Right renal pelvis (tissue), 4 donors: ENCODE measurements at regions not wholly inside any gene's neighbourhood (a gene's known extent, or its start where the extent isn't known, plus 50 kb on each side); places are given as distances from the start of the nearest gene placed in this dataset.
"Not testable (repeated sequence)": the region's sequence is repeated elsewhere in the genome, so short reads cannot be mapped to it uniquely, and the experiment has no call there.

Experiments used
- DNase-seq, 4 donors: peaks; one replicate each; pipeline ENCODE4 v3.0.0-alpha.2; 2013; ENCODE audit warnings: low read depth in 4 of 4, low spot score in 3 of 4, missing footprints in 1 of 4

DNA sequence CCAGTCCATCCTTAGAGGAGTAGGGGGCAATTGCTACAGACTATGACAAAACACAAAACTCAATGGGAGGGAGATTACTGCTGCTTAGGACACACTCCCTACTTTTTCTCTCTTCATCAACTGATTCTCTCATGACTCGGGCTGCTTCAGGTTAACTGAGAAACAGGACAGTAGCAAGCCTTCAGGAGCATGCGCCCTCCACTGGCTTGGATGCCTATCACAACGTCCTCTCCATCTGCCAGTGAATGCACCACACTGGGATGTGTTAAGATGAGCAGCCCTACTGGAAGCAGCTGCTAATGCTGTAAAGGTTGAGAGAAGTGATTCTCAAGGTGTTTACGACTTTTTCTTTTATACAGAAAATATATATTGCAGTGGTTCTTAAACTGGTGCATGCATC, 542.3 kb downstream of the EDEM1 start:
- no peak for DNase-seq

DNA sequence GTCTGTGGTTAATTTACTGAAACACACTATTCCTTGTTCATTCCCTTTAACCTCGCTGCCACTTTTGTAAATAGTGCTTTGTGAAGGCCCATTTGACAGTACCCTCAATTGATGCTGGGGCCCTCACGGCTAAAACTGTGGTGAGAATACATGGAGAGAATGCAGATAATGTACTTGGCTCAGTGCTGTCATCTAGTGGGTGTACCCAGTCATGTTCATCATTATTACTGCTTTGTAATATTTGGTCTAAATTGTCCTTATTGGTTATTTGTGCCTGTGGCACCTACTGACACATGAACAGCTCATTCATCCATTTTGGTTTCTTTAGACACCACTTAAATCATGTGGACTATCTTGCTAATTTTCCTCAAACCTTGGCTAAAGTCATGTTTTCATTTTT, 543.6 kb downstream of the EDEM1 start:
- DNase-seq: no peak

DNA sequence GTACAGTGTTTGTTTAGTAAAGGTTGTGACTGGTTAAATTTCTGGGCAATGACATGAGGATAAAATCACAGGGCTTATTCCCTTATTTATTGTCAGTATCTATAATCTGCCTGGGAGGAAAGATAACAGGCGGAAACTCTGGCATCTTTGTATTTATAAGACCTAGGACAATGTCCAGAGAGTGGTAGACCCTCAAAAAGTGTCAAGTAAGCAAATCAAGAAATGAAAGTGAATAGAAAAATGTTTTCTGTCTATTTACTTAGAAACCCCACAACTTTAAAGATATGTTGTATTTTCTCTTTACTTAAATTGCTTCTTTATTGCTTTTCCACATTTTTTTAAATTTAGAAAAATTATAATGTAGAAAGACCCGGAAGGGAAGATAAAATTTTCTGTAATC, 544.6 kb downstream of the EDEM1 start:
- no peak for DNase-seq

DNA sequence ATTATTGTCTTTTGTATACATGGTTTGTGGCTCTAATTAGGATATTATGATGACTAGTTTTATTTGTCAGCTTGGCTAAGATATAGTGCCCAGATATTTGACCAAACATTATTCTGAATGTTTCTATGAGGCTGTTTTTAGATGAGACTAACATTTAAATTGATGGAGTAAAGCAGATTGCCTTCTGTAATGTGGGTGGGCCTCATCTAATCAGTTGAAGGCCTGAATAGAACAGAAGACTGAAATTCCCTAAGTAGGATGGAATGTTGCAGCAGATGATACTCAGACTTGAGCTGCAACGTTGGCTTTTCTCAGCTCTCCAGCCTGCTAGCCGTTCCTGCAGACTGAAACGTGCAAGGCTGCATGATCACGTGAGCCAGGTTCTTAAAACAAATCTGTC, 546.5 kb downstream of the EDEM1 start:
- no peak for DNase-seq

DNA sequence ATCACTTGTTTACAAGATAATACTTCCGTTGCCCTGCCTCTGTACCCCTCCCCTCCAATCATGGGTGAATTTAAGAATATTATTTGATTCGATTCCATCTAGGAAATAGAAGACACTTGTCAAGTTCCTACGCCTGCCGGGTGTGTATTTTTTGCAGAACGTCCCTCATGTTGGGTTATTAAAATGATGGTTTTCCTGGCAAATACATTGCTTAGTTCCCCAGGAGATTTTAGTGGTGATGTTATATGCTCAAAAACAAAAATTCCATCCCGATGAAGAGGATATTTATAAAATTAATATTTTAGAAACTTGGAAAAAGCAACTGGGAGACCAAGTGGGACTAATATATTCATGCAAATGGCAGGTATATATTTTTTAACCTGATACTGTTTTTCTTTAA, 548.4 kb downstream of the EDEM1 start:
- DNase-seq: no peak

DNA sequence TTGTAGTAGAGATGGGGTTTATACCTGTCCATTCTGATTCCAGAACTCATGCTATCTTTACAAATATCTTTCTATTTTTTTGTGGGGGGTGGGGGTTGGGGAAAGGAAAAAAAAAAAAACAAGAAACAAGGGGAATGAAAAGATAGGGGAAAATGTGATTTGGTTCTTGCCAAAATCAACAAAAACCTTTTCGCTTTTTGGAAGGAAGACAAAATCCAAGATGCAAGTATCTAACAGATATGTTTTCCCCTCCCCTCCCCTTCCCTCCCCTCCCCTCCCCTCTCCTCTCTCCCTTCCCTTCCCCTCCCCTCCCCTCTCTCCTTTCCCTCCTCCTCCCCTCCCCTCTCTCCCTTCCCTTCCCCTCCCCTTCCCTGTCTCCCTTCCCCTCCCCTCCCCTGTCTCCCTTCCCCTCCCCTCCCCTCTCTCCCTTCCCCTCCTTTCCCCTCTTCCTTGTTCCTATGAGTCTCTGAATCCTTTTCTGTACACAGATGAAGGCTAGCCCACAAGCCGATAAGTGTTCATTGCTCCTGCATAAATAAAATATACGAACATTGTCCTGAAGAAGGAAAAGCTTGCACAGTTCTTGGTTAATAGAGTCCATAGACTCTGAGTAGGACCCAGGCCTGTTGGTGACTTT, 551.9 kb downstream of the EDEM1 start:
- DNase-seq: no peak

DNA sequence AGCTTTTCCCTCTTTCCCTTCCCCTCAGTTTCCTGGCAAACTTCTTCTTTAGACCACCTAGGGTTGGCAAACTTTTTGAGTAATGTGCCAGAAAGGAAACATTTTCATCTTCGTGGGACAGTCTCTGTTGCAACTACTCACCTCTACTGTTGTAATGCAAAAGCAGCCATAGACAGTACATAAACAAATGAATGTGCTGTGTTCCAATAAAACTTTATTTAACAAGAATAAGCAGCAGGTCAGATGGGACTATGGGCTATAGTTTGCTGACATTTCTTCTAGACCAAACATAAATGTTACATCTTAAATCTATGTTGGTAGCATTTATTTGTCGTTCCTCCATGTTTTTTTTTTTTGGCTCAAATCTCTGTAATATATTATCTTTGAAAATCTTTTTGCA, 552.4 kb downstream of the EDEM1 start:
- DNase-seq: no peak

DNA sequence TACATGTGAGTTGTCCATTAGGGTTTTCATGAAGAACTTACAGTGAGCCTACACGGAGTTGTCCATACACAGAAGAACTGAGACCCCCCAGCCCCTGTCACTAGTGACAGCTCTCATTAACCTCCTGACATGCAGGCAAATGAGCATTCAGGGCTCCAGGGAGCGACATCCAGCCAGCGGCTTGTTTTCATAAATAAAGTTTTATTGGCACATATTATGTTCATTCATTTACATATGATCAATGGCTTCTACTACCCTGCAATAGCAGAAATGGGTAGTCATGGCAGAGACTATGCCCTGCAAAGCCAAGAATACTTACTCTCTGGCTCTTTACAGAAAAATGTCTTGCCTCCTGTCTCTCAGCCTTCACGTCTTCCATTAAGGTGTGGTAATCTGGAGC, 553.5 kb downstream of the EDEM1 start:
- DNase-seq: no peak

DNA sequence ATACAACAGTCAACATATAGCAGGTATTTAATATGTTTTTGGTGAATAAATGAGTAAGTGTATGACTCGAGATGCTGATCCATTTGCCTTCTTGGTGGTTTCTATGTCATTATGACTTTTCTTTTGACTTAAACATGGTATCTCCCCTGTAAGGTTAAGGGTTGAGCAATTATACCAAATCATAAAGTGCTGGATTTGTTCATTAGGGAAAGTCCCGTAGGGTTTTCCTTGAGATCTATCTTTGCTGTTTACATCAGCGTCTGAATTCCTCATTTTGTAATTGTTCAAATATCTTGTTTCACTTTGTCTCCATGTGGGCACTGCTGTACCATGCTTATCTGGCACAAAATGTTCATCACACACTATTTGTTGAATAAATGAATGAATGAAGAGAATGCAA, 562.6 kb downstream of the EDEM1 start:
- DNase-seq: no peak

DNA sequence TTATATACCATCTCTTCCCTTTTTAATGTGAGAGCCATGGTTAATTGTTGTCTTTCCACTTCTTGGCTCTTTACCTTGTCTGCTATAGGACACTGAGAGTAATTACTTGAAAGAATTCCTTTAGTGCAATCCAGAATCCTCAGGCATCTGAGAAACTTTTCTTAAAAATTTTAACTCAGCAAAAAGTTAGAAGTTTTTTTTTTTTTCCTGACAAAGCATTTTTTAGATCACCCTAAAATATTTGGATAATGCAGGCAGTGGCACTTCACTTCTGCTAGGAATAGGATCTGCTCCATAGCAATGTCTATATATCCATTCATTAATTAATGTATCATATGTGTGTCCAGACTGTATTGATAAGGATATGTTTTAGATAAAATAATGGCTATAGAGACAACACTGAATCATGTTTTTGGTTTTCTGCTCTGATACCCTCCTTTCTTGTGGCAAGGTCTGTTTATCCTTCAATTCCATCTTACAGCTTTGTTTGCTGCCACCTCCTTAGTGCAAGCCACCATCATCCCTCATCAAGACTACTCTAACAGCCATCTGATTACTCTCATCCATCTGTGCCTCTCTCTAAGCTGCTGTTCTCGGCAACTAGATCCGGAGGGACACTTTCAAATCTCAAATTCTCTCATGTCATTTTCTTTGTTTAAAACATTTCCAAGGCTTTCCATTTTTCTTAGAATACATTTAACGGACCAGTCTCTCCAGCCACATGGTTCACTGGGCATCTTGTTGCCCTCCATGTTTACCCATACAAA, 563.5 kb downstream of the EDEM1 start:
- no peak for DNase-seq

DNA sequence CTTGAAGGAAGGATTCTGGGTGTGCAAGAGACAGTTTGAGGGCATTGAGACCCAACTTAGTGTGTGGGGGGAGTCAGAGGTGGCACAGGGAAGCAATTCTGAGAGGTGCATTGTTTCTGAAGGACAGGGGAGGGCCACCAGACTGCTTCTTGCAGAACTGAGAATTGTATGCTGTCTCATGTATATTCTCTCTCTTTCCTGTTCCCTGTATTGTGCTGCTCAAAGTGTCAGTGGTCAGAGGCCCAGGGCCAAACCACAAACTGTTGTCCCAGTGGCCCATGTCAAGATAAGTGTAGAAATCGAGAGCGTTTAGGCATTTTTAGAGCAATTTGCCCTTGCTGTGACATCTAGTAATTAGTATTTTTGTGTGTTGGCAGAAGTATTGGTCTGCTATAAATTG, 567.1 kb downstream of the EDEM1 start:
- DNase-seq: no peak

DNA sequence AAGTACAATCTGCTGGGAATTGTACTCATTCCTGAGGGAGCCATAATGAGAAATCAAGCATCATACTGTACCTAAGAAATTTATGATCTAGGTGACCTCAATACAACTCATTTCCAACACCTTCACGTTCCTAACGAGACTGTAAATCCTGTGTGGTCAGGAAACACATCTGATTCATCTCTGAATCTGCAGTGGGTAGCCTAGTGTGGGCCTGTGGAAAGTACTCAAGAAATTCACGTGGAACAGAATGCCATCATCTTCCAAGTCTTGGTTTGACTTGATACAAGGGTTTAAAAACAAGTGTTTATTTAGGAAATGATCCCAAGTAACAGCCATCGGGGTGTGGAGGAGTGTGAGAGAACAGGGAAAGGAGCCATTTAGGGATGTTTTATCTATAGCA, 568.9 kb downstream of the EDEM1 start:
- DNase-seq: no peak

DNA sequence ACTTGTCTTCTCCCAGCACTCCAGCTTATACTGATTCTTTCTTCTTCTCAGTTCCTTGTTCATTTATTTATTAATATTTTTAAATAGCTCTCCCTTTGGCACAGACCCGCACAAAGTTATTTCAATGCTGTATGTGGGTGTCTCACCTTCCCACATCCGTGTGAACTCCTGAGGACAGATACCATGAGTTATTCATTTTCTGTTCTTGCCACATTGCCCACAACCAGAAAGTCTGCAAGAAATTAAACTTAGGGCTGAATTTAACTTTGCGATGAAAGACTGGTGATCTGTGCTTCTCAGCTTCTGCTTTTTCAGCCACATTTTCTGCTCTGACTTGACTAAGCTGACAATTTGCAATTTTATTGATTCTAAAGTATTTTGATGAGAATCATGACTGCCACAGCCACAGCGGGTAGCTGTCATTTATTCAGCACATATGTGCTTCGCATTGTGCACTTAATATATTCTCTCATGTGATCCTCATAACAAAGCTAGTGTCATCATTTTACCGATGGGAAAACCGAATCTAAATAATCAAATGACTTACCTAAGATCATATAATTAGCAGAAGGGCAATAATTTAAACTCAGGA, 569.8 kb downstream of the EDEM1 start:
- DNase-seq: no peak

DNA sequence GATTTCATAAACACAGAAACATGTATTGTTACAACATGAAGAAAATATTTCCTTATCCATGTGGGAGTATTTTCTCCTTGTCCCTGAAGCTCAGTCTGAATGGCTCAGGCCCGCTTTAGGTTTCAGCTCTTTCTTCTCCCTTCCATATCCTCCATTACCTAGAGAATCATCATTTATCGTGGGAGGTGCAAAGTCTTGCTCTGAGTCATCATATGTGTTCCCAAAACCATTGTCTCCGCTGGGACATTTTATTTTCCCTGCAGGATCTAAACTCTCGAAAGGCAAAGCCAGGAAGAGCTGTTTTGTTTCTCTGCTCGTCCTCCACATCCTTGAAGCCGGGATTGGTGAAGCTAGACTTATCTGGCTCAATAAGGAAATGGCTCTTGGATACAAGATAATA, 571.2 kb downstream of the EDEM1 start:
- DNase-seq: no peak

DNA sequence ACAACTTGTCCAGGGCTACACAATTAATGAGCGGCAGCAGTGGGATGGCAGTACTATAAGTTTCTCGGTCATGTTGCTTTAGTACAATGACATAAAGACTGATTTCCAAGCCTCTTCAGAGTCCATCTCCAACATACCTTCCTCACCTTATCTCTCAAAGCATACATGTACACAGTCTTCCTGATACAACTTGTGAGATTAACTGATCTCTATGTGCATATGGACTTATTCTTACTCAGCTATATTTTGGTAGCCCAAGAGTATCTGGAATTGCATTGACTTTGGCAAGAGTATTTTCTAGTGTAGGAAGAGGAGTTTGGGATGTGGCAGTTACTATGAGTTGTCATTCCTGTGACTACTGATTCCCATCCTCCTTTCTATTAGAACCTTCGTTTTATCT, 575.0 kb downstream of the EDEM1 start:
- no peak for DNase-seq

DNA sequence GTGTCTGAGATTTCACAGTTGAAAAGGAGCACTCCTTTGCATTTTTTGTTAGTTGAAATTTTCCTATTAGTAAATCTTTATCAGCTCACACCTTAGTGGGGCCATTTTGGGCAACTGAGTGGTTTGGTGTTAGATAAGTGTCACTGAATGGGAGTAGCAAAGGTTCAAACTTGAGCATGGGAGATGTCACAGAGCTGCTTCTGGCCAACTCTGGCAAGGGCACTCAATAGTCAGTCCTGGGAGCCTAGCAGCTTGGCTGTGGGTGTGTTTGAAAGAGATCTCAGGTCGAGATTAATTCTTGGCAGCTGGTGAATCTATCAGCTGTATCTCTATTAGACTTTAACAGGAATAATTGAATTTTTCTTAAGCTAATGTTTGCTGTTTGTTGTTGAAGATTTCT, 579.3 kb downstream of the EDEM1 start:
- DNase-seq: no peak

DNA sequence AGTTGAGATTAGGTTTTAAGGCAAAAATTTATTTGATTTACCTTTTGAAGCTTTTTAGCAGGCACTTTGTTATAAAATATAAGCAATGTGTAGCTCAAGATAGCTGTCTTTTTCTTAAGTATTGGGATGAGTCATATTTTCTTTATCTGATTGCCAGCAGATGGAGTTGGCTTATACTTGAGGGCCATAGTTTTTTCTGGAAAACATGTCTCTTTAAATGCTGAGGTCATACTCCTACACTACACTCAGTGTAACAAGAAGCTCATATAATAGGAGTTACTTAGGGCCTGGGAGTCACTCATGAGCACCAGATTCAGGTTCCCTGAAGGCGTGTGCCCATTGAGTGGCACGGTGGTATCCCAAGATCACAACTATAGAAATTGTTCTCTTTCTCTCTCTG, 579.8 kb downstream of the EDEM1 start:
- DNase-seq: no peak

DNA sequence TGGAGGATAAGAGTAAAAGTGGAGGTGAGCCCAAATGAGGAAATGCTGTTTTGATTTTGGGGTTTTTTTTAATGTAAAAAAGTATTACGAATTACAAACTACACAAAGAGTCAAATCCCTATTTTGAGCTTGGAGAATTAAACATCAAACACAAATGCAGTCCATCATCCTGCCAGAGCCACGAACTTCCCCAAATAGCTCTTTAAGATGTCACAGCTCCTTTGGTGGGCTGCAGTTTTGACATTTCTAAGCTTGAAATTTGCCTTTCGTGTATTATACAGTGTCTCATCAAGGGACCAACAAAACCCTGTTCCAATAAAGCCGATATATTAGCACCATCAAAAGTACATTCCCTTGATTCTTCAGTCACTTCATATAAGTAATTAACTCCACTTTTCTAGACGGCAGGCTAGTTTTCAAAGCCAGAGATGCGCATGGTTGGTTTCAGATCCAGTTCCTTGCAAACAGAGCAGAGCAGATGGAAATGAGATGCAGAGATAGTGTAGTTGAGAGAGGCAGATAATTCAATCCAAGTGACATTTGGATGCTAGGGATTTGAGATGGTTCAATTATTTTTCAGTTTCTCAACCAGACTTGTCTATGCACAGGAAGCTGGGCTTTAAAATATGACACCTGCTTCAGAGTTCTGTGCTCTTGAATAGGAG, 580.9 kb downstream of the EDEM1 start:
- no peak for DNase-seq

DNA sequence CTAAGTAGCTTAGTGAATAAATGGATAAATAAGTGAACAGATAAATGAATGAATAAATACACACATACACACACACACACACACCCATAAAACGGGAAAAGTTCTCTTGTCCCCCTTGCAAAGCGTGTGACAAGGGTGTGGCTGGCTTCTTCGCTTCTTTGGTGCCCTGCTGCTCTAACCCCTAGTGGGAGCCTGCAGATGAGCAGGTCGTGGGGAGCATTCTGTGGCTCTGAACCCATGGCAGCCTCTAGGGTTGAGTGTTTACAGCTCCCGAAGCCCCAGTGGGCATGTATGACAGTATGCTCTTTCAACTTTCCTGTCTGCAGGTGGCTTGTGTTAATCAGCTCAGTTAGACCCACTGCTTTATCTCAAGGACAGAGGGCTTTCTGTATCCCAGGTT, 582.3 kb downstream of the EDEM1 start:
- no peak for DNase-seq

DNA sequence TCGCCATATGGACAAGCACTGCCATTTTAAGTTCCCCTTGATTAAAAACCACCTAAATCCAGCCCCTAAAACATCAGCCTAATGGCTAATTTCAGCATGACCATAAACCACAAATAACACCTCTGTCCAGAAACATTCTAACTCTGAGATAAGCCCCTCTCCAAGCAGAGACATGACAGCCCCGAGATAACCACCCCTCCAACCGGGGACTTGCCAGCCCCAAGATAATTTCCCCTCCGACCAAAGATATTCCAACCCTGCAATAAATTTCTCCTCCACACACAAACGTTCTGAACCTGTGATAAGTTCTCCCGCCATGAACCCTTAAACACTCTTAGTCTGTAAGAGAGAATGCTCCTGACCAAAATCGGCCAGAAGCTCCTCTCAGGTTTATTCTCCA, 586.8 kb downstream of the EDEM1 start:
- DNase-seq: no peak

DNA sequence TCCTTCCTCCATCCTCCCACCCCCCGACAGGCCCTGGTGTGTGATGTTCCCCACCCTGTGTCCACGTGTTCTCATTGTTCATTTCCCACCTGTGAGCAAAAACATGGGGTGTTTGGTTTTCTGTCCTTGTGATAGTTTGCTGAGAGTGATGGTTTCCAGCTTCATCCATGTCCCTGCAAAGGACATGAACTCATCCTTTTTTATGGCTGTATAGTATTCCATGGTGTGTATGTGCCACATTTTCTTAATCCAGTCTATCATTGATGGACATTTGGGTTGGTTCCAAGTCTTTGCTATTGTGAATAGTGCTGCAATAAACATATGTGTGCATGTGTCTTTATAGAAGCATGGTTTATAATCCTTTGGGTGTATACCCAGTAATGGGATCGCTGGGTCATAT, 587.6 kb downstream of the EDEM1 start:
- not testable (repeated sequence) for DNase-seq

DNA sequence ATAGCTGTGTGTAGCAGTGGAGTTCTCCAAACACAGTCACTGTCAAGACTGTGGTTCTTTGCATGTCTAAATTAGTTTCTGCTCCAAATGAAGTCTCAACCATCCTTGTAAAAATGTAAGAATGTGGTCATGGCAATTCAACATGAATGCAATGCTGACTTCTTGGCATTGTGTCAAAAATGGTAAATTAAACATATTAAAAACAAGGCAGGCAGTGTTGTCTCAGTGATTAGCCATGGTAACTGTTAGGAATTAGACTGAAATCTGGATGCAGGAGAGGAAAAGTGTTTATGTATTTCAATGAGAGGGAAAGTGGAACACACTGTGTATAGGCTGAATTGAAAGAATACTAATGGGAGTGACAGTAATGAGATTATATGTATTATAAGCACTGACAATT, 597.2 kb downstream of the EDEM1 start:
- no peak for DNase-seq
